ENCODE measurements at regions not wholly inside any gene's neighbourhood (a gene's known extent, or its start where the extent isn't known, plus 50 kb on each side); places are given as distances from the start of the nearest gene placed in this dataset.

GRCh38 chr5:6154216-6154615 is 224.1 kb downstream of the MED10 start:
- no peak overlapping the region for H3K27ac ChIP-seq
- intact Hi-C loops (cut with DNase I): no loop called here
- H3K27me3 ChIP-seq (ENCODE audit: low read depth): no peaks in the 10 kb centered on the region
- TF ChIP-seq CTCF (IDR thresholded peaks at IDR 0.05): no peak
- DNase-seq (no peak), ATAC-seq (no peak)
- no peak overlapping the region for H3K4me3 ChIP-seq
- H3K36me3 ChIP-seq: no peaks in the 10 kb centered on the region
- H3K9me3 ChIP-seq: no peaks in the 10 kb centered on the region
- H3K4me1 ChIP-seq: no peaks in the 10 kb centered on the region

- H3K4me3 ChIP-seq: no peak overlapping the region
- H3K9me3 ChIP-seq: no peaks in the 10 kb centered on the region
- ATAC-seq (no peak), DNase-seq (no peak)
- no peaks in the 10 kb centered on the region for H3K27me3 ChIP-seq (ENCODE audit: low read depth)
- no peaks in the 10 kb centered on the region for H3K4me1 ChIP-seq
- TF ChIP-seq CTCF (IDR thresholded peaks at IDR 0.05): no peak
- H3K27ac ChIP-seq: no peak overlapping the region
- intact Hi-C loops (cut with DNase I): no loop called here
- no peaks in the 10 kb centered on the region for H3K36me3 ChIP-seq
Observed at GRCh38 chr5:6146271-6146670, 232.1 kb downstream of the MED10 start.

GRCh38 chr5:6145616-6146237 is 232.6 kb downstream of the MED10 start:
- no peak for DNase-seq
- Histone ChIP-seq H3K9me3 (no peaks in the 10 kb centered on the region), H3K36me3 (no peaks in the 10 kb centered on the region), H3K27ac (no peak overlapping the region), H3K4me1 (no peaks in the 10 kb centered on the region), H3K4me3 (no peak overlapping the region), H3K27me3 (ENCODE audit: low read depth) (no peaks in the 10 kb centered on the region)
- intact Hi-C loops (cut with DNase I): no loop called here
- no peak for TF ChIP-seq CTCF (IDR thresholded peaks at IDR 0.05)
- no peak for ATAC-seq

GRCh38 chr5:6143523-6143922 is 234.8 kb downstream of the MED10 start:
- Histone ChIP-seq H3K4me3 (no peak overlapping the region), H3K27ac (no peak overlapping the region), H3K9me3 (no peaks in the 10 kb centered on the region), H3K36me3 (no peaks in the 10 kb centered on the region), H3K4me1 (no peaks in the 10 kb centered on the region), H3K27me3 (ENCODE audit: low read depth) (no peaks in the 10 kb centered on the region)
- no peak for ATAC-seq
- DNase-seq: no peak
- intact Hi-C loops (cut with DNase I): no loop called here
- no peak for TF ChIP-seq CTCF (IDR thresholded peaks at IDR 0.05)

- intact Hi-C loops (cut with DNase I): no loop called here
- H3K9me3 ChIP-seq: no peaks in the 10 kb centered on the region
- DNase-seq (no peak), ATAC-seq (no peak)
- H3K27me3 ChIP-seq (ENCODE audit: low read depth): no peaks in the 10 kb centered on the region
- H3K4me3 ChIP-seq: no peak overlapping the region
- no peaks in the 10 kb centered on the region for H3K4me1 ChIP-seq
- no peak overlapping the region for H3K27ac ChIP-seq
- TF ChIP-seq CTCF (IDR thresholded peaks at IDR 0.05): no peak
- H3K36me3 ChIP-seq: no peaks in the 10 kb centered on the region
Observed at GRCh38 chr5:6142353-6142752, 236.0 kb downstream of the MED10 start.

DNA sequence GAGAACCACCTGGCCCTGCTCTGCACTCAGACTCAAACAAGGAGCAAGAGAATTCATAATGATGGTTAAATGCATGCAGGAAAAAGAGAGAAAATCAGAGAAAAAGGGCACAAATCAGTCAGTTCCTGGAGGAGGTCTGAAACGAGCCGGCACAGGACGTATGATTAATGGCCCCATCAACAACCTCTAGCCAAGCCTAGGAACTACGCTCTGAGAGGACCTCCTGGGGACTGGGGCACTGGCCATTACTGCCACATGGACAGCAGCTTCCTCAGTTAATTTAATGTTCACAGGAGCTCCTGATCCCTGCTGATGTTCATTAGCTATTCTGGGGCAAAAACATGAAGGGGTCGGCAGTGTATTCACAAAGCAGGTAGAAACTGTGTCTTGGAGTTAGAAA is 238.1 kb downstream of the MED10 start:
- no peaks in the 10 kb centered on the region for H3K36me3 ChIP-seq
- intact Hi-C loops (cut with DNase I): no loop called here
- DNase-seq (no peak), ATAC-seq (no peak)
- no peak for TF ChIP-seq CTCF (IDR thresholded peaks at IDR 0.05)
- H3K27me3 ChIP-seq (ENCODE audit: low read depth): no peaks in the 10 kb centered on the region
- no peak overlapping the region for H3K27ac ChIP-seq
- no peaks in the 10 kb centered on the region for H3K4me1 ChIP-seq
- H3K9me3 ChIP-seq: no peaks in the 10 kb centered on the region
- no peak overlapping the region for H3K4me3 ChIP-seq

All from lower lobe of right lung (tissue), 2 donors.